Esophagus muscularis mucosa (tissue), 4 donors: ENCODE measurements at regions not wholly inside any gene's neighbourhood (a gene's known extent, or its start where the extent isn't known, plus 50 kb on each side); places are given as distances from the start of the nearest gene placed in this dataset.

Source experiments
- DNase-seq: peaks from one replicate; pipeline ENCODE4 v3.0.0-alpha.2; 2017; ENCODE audit errors: extremely low spot score
- H3K27ac ChIP-seq, 4 donors: fragments of 200-600 bp; sonication (generic); replicated peaks in 1 of 4; 1 replicate in 3 of 4; 2 replicates in 1 of 4; pipeline ENCODE4 v1.5.1; 2016 to 2019; ENCODE audit warnings: mild to moderate bottlenecking in 1 of 4
- H3K27me3 ChIP-seq, 4 donors: fragments of 200-600 bp; sonication (generic); one replicate each; pipeline versions ENCODE4 v1.5.1 to v1.6.0; 2016 to 2019
- H3K36me3 ChIP-seq, 4 donors: fragments of 200-600 bp; sonication (generic); one replicate each; pipeline ENCODE4 v1.5.1; 2016 to 2019
- H3K4me1 ChIP-seq, 4 donors: fragments of 200-600 bp; sonication (generic); one replicate each; pipeline ENCODE4 v1.5.1; 2016 to 2019
- H3K4me3 ChIP-seq, 4 donors: fragments of 200-600 bp; sonication (generic); 1 replicate in 2 of 4; 2 replicates in 2 of 4; pipeline ENCODE4 v1.5.1; 2016 to 2019; ENCODE audit warnings: mild to moderate bottlenecking in 4 of 4, moderate library complexity in 1 of 4
- H3K9me3 ChIP-seq, 4 donors: fragments of 200-600 bp; sonication (generic); 1 replicate in 3 of 4; 2 replicates in 1 of 4; pipeline ENCODE4 v1.5.1; 2016 to 2019
- CTCF ChIP-seq, 3 experiments: fragments of 200-600 bp in 2 of 3; fragments of 450-650 bp in 1 of 3; sonication (generic) in 2 of 3; IDR thresholded peaks; one replicate each; pipeline ENCODE4 v1.5.1; 2017 to 2019; ENCODE audit warnings: antibody characterized with exemption in 3 of 3, mild to moderate bottlenecking in 2 of 3, moderate library complexity in 1 of 3
- EP300 ChIP-seq: sonication (generic); formaldehyde crosslinking; IDR thresholded peaks from one replicate; pipeline ENCODE4 v1.6.1; 2017; ENCODE audit warnings: antibody characterized with exemption
- POLR2A ChIP-seq: fragments of 450-650 bp; IDR thresholded peaks from one replicate; pipeline ENCODE4 v1.6.1; 2017; ENCODE audit warnings: antibody characterized with exemption, moderate library complexity, mild to moderate bottlenecking, low read depth
- POLR2AphosphoS5 ChIP-seq, 2 donors: sonication (generic); formaldehyde crosslinking; IDR thresholded peaks; one replicate each; pipeline ENCODE4 v1.6.1; 2017; ENCODE audit warnings: antibody characterized with exemption in 2 of 2
- WGBS: methylation state at CpG from one replicate; pipeline ENCODE4 v1.1.5; 2018; 5-methylcytosine and 5-hydroxymethylcytosine counted together
- intact Hi-C: fragments of 100-400 bp; cut with DNase I; formaldehyde crosslinking; loops from one replicate; pipeline ENCODE4 v1.15.1; 2023

- Histone ChIP-seq H3K4me3 (no peak overlapping the region), H3K27ac (no peak overlapping the region), H3K27me3 (no peaks in the 10 kb centered on the region), H3K9me3 (no peaks in the 10 kb centered on the region), H3K4me1 (peaks cover 0 to 13% (median 2%) of the 10 kb centered on the region in 4 donors), H3K36me3 (no peaks in the 10 kb centered on the region)
- intact Hi-C loops = no loop called here
- TF ChIP-seq POLR2A (no peak), POLR2AphosphoS5 (IDR thresholded peaks at IDR 0.05) (no peak), CTCF (IDR thresholded peaks at IDR 0.05) (no peak), EP300 (no peak)
- WGBS = 86% methylated on average over 1 of the region's 1 CpG
- DNase-seq = no peak
Observed at GRCh38 chr6:120219339-120219738, 869.8 kb upstream of the MAN1A1 start.

GRCh38 chr6:120214088-120214499 is 864.5 kb upstream of the MAN1A1 start:
- Histone ChIP-seq H3K27me3 (no peaks in the 10 kb centered on the region), H3K4me3 (no peak overlapping the region), H3K27ac (no peak overlapping the region), H3K36me3 (no peaks in the 10 kb centered on the region), H3K9me3 (no peaks in the 10 kb centered on the region), H3K4me1 (peaks cover 0 to 8% (median 6%) of the 10 kb centered on the region in 4 donors)
- TF ChIP-seq POLR2AphosphoS5 (IDR thresholded peaks at IDR 0.05) = no peak
- TF ChIP-seq EP300 = no peak
- no peak for TF ChIP-seq CTCF (IDR thresholded peaks at IDR 0.05)
- no peak for TF ChIP-seq POLR2A
- intact Hi-C loops = no loop called here
- no peak for DNase-seq

- 80% methylated on average over 4 of the region's 4 CpGs for WGBS
- H3K9me3 ChIP-seq = no peaks in the 10 kb centered on the region
- H3K4me1 ChIP-seq = peaks cover 0 to 8% (median 6%) of the 10 kb centered on the region in 4 donors
- no peaks in the 10 kb centered on the region for H3K27me3 ChIP-seq
- TF ChIP-seq POLR2AphosphoS5 (IDR thresholded peaks at IDR 0.05) (no peak), CTCF (IDR thresholded peaks at IDR 0.05) (no peak), POLR2A (no peak), EP300 (no peak)
- H3K4me3 ChIP-seq = no peak overlapping the region
- H3K27ac ChIP-seq = no peak overlapping the region
- intact Hi-C loops = no loop called here
- no peak for DNase-seq
- H3K36me3 ChIP-seq = no peaks in the 10 kb centered on the region
Observed at GRCh38 chr6:120211955-120212792, 862.6 kb upstream of the MAN1A1 start.

- no peak for DNase-seq
- intact Hi-C loops = no loop called here
- Histone ChIP-seq H3K27ac (no peak overlapping the region), H3K36me3 (no peaks in the 10 kb centered on the region), H3K27me3 (no peaks in the 10 kb centered on the region), H3K4me3 (no peak overlapping the region), H3K4me1 (no peaks in the 10 kb centered on the region), H3K9me3 (no peaks in the 10 kb centered on the region)
- WGBS = 90% methylated on average over 1 of the region's 1 CpG
- TF ChIP-seq POLR2AphosphoS5 (IDR thresholded peaks at IDR 0.05) = no peak
- no peak for TF ChIP-seq EP300
- no peak for TF ChIP-seq POLR2A
- TF ChIP-seq CTCF (IDR thresholded peaks at IDR 0.05) = no peak
Observed at GRCh38 chr6:120202878-120203277, 853.3 kb upstream of the MAN1A1 start.
